ENCODE measurements at regions not wholly inside any gene's neighbourhood (a gene's known extent, or its start where the extent isn't known, plus 50 kb on each side); places are given as distances from the start of the nearest gene placed in this dataset.

GRCh38 chr3:178259703-178260102 lies 276.5 kb upstream of the KCNMB2 start:
- no peak for DNase-seq

GRCh38 chr3:178260887-178261565 lies 275.2 kb upstream of the KCNMB2 start:
- no peak for DNase-seq

GRCh38 chr3:178263236-178263916 lies 272.9 kb upstream of the KCNMB2 start:
- no peak for DNase-seq

GRCh38 chr3:178267158-178267844 lies 268.9 kb upstream of the KCNMB2 start:
- no peak for DNase-seq

GRCh38 chr3:178270838-178271237 lies 265.4 kb upstream of the KCNMB2 start:
- DNase-seq: no peak

GRCh38 chr3:178271740-178272387 lies 264.4 kb upstream of the KCNMB2 start:
- no peak for DNase-seq

GRCh38 chr3:178272841-178273240 lies 263.4 kb upstream of the KCNMB2 start:
- no peak for DNase-seq

GRCh38 chr3:178274711-178275110 lies 261.5 kb upstream of the KCNMB2 start:
- DNase-seq: no peak

- no peak for DNase-seq
These were observed 260.9 kb upstream of the KCNMB2 start for GRCh38 chr3:178275311-178275710.

GRCh38 chr3:178275793-178276192 lies 260.4 kb upstream of the KCNMB2 start:
- DNase-seq: no peak

GRCh38 chr3:178277605-178278004 lies 258.6 kb upstream of the KCNMB2 start:
- DNase-seq: no peak

- DNase-seq: no peak
These were observed 252.7 kb upstream of the KCNMB2 start for GRCh38 chr3:178283561-178283960.

- no peak for DNase-seq
These were observed 252.1 kb upstream of the KCNMB2 start for GRCh38 chr3:178284181-178284580.

GRCh38 chr3:178288074-178288473 lies 248.2 kb upstream of the KCNMB2 start:
- no peak for DNase-seq

GRCh38 chr3:178289544-178290160 lies 246.6 kb upstream of the KCNMB2 start:
- DNase-seq: no peak

GRCh38 chr3:178291574-178292370 lies 244.5 kb upstream of the KCNMB2 start:
- DNase-seq: no peak

- no peak for DNase-seq
These were observed 240.8 kb upstream of the KCNMB2 start for GRCh38 chr3:178295292-178295912.

GRCh38 chr3:178297199-178297598 lies 239.0 kb upstream of the KCNMB2 start:
- DNase-seq: no peak

GRCh38 chr3:178297740-178298139 lies 238.5 kb upstream of the KCNMB2 start:
- DNase-seq: no peak

- no peak for DNase-seq
These were observed 235.7 kb upstream of the KCNMB2 start for GRCh38 chr3:178300441-178300959.

Data from stimulated activated CD4-positive, alpha-beta T cell treated with anti-CD3 and anti-CD28 coated beads, Interleukin-4, amount 100 ng/mL, for 4 hours (primary cell).